ENCODE measurements at regions not wholly inside any gene's neighbourhood (a gene's known extent, or its start where the extent isn't known, plus 50 kb on each side); places are given as distances from the start of the nearest gene placed in this dataset.

DNA sequence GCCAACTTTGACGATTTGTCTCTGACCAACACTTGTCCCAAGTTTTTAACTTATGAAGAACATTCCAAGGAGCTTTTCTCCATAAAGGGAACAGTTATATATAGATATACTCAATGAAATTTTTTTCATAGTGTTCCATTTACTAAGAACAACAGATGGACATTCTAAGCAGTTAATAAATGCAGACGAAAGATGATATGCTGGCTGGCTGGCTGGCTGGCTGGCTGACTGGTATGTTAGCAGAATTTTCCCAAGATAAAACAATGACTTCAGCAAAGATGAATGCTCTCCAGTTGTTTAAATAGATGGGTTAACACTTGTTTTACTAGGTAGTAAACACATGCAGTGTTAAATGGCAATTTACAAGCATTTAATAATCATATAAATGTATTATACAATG, 62.2 kb downstream of the SPANXN3 start:
- TF ChIP-seq, protein P1, sequence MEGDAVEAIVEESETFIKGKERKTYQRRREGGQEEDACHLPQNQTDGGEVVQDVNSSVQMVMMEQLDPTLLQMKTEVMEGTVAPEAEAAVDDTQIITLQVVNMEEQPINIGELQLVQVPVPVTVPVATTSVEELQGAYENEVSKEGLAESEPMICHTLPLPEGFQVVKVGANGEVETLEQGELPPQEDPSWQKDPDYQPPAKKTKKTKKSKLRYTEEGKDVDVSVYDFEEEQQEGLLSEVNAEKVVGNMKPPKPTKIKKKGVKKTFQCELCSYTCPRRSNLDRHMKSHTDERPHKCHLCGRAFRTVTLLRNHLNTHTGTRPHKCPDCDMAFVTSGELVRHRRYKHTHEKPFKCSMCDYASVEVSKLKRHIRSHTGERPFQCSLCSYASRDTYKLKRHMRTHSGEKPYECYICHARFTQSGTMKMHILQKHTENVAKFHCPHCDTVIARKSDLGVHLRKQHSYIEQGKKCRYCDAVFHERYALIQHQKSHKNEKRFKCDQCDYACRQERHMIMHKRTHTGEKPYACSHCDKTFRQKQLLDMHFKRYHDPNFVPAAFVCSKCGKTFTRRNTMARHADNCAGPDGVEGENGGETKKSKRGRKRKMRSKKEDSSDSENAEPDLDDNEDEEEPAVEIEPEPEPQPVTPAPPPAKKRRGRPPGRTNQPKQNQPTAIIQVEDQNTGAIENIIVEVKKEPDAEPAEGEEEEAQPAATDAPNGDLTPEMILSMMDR (IDR thresholded peaks at IDR 0.05): no peak
- no peak overlapping the region for H3K27ac Mint-ChIP-seq
- DNase-seq: no peak
- peaks cover 34% of the 10 kb centered on the region for H3K9me3 Mint-ChIP-seq
- H3K4me1 Mint-ChIP-seq: peaks cover 6% of the 10 kb centered on the region
- H3K27me3 Mint-ChIP-seq (ENCODE audit: low read depth, poor library complexity): peaks cover 3% of the 10 kb centered on the region
- no peak overlapping the region for H3K4me3 Mint-ChIP-seq
- no peaks in the 10 kb centered on the region for H3K36me3 Mint-ChIP-seq (ENCODE audit: low read depth)

DNA sequence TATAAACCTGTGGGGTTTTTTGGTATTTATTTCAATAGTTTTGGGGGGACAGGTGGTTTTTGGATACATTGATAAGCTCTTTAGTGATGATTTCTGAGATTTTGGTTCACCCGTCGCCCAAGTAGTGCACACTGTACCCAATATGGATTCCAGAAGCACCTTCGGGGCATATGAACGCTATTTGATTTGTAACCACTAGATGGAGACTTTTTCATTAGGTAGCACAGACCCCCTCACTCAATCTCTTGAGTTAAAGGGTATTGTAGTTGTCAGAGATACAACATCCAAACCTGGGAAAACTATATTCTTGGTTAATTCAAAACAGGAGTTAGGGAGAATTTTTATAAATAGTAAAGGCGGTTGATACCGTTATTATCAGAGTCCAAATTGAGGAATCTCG, 79.8 kb downstream of the SPANXN3 start:
- peaks cover 5% of the 10 kb centered on the region for H3K36me3 Mint-ChIP-seq (ENCODE audit: low read depth)
- TF ChIP-seq, protein P1 (IDR thresholded peaks at IDR 0.05): peak; percentile 56
- H3K4me1 Mint-ChIP-seq: no peaks in the 10 kb centered on the region
- no peaks in the 10 kb centered on the region for H3K27me3 Mint-ChIP-seq (ENCODE audit: low read depth, poor library complexity)
- H3K9me3 Mint-ChIP-seq: peaks cover 28% of the 10 kb centered on the region
- no peak overlapping the region for H3K4me3 Mint-ChIP-seq
- peak; percentile 4 for DNase-seq
- no peak overlapping the region for H3K27ac Mint-ChIP-seq

DNA sequence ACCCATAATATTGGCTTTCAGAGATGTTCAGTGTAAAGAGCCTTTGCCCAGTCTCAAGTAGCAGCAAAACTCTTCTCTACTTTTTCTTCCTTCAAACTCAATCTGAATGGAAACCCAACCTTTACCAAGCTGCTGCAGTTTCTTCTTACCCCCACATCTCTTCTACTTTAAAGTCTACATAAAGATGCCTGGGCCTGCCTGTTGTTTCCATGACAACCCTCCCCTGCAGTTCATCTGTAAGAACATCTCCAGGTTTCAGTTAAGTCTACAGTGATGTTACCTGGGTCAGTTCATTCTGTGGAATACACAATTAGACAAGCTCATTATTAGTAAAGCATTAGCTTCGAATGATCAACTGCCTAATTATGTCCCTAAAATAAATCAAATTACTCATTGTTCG, 81.4 kb downstream of the SPANXN3 start:
- Mint-ChIP-seq H3K27ac (no peak overlapping the region), H3K36me3 (ENCODE audit: low read depth) (no peaks in the 10 kb centered on the region), H3K4me3 (no peak overlapping the region), H3K9me3 (peaks cover 13% of the 10 kb centered on the region), H3K4me1 (no peaks in the 10 kb centered on the region), H3K27me3 (ENCODE audit: low read depth, poor library complexity) (no peaks in the 10 kb centered on the region)
- DNase-seq: no peak
- TF ChIP-seq, protein P1 (IDR thresholded peaks at IDR 0.05): no peak

DNA sequence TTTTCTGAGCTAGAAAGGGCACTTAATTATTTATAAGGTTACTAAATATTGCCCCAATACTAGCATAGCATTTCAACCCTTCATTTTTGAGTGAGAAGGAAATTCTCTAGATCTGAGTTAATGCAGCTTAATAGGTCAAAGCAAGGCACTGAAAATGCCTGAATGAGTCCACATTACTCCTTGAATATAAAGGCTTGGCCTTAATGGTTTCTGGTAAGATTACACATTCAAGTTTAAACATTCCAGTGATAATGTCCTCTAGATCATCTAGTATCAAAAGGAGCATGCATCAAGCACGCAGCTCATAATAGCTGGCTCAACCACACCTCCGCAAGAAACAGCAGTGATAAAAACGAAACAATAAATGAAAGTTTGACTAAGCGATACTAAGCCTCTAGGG, 87.5 kb downstream of the SPANXN3 start:
- Mint-ChIP-seq H3K27me3 (ENCODE audit: low read depth, poor library complexity) (peaks cover 4% of the 10 kb centered on the region), H3K4me3 (no peak overlapping the region), H3K27ac (no peak overlapping the region), H3K4me1 (peaks cover 18% of the 10 kb centered on the region), H3K36me3 (ENCODE audit: low read depth) (no peaks in the 10 kb centered on the region), H3K9me3 (peaks cover 34% of the 10 kb centered on the region)
- DNase-seq: no peak
- TF ChIP-seq, protein P1 (IDR thresholded peaks at IDR 0.05): no peak

DNA sequence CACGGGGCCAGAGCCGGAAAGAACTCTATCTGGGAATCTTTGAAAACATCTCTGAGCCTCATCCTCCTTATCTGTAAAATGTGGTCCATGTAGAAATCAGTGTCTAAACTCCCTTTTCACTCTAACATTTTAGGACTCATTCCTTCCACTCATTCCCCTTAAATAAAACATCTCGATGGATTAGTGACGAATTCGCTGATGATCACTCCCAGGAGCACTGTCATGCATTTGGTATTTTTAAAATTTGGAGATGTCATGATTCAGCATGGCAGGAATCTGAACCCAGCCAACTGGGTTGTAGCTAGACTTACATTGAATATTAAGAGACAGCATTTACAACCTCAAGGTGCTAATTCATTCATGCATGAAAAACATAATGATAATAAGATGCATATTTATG, 88.1 kb downstream of the SPANXN3 start:
- Mint-ChIP-seq H3K27me3 (ENCODE audit: low read depth, poor library complexity) (peaks cover 4% of the 10 kb centered on the region), H3K36me3 (ENCODE audit: low read depth) (no peaks in the 10 kb centered on the region), H3K27ac (no peak overlapping the region), H3K4me3 (no peak overlapping the region), H3K9me3 (peaks cover 39% of the 10 kb centered on the region), H3K4me1 (peaks cover 18% of the 10 kb centered on the region)
- TF ChIP-seq, protein P1 (IDR thresholded peaks at IDR 0.05): no peak
- no peak for DNase-seq

DNA sequence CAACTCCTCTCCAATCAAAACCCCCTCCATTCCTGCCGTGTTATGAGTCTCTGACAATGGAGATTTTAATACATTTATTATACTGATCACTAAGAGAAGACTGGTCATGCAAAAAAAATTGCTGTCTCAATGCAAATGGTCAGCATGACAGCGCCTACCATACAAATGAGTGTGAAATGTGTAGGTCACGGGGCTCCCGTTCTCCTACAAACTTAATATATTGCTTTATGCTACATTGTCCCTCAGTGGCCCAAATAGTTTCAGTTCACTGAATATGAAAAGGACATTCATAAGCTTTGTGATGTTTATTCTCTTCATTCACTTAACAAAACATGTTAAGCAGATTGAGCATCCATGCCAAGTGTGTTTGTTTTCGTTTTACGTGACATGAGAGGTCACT, 116.1 kb downstream of the SPANXN3 start:
- TF ChIP-seq, protein P1 (IDR thresholded peaks at IDR 0.05): no peak
- H3K27ac Mint-ChIP-seq: no peak overlapping the region
- no peak for DNase-seq
- no peak overlapping the region for H3K4me3 Mint-ChIP-seq
- H3K36me3 Mint-ChIP-seq (ENCODE audit: low read depth): no peaks in the 10 kb centered on the region
- H3K9me3 Mint-ChIP-seq: peaks cover 7% of the 10 kb centered on the region
- no peaks in the 10 kb centered on the region for H3K27me3 Mint-ChIP-seq (ENCODE audit: low read depth, poor library complexity)
- H3K4me1 Mint-ChIP-seq: no peaks in the 10 kb centered on the region

Data from nephron progenitor cell (in vitro differentiated cells).